ENCODE measurements at regions not wholly inside any gene's neighbourhood (a gene's known extent, or its start where the extent isn't known, plus 50 kb on each side); places are given as distances from the start of the nearest gene placed in this dataset.

GRCh38 chr10:80734589-80734988 is 196.9 kb downstream of the SH2D4B start:
- TF ChIP-seq SMARCA5 (IDR thresholded peaks at IDR 0.05) (no peak), TAF1 (IDR thresholded peaks at IDR 0.05; ENCODE audit: borderline replicate concordance, low read depth, low read length) (no peak), CTCF (IDR thresholded peaks at IDR 0.05 in 2 of 3, conservative IDR thresholded peaks at IDR 0.05 in 1 of 3; ENCODE audit: control insufficient read depth in 2 of 3, extremely low read depth in 1 of 3, insufficient read depth in 1 of 3, low read depth in 3 of 3, low read length in 3 of 3) (no peak)
